Body of pancreas (tissue), 4 donors: ENCODE measurements at regions not wholly inside any gene's neighbourhood (a gene's known extent, or its start where the extent isn't known, plus 50 kb on each side); places are given as distances from the start of the nearest gene placed in this dataset.

Experiments used
- ATAC-seq: fragments of 150-250 bp; one replicate; pipeline ENCODE4 v1.9.1; 2016
- DNase-seq, 4 donors: peaks; one replicate each; pipeline ENCODE4 v3.0.0-alpha.2; 2019
- H3K27ac ChIP-seq, 4 donors: fragments of 200-600 bp; sonication (generic); 1 replicate in 3 of 4; 2 replicates in 1 of 4; pipeline versions ENCODE4 v1.5.1 to v1.6.1; 2016 to 2019; ENCODE audit warnings: mild to moderate bottlenecking in 1 of 4, mixed read lengths in 1 of 4, moderate library complexity in 1 of 4
- H3K27me3 ChIP-seq, 2 donors: fragments of 200-600 bp; sonication (generic); one replicate each; pipeline ENCODE4 v1.6.0; 2016; ENCODE audit warnings: mild to moderate bottlenecking in 1 of 2
- H3K36me3 ChIP-seq, 2 donors: fragments of 200-600 bp; sonication (generic); replicated peaks in 1 of 2; 2 replicates each; pipeline ENCODE4 v1.5.1; 2016; ENCODE audit warnings: low read depth in 2 of 2; ENCODE audit not compliant: insufficient read depth in 1 of 2
- H3K4me1 ChIP-seq: fragments of 200-600 bp; sonication (generic); one replicate; pipeline ENCODE4 v1.6.0; 2016
- H3K4me3 ChIP-seq, 2 donors: fragments of 200-600 bp; sonication (generic); 1 replicate in 1 of 2; 2 replicates in 1 of 2; pipeline ENCODE4 v1.5.1; 2016 to 2019
- H3K9me3 ChIP-seq, 3 donors: fragments of 200-600 bp; sonication (generic); 1 replicate in 2 of 3; 2 replicates in 1 of 3; pipeline ENCODE4 v1.5.1; 2016
- CTCF ChIP-seq, 7 experiments: fragments of 450-650 bp in 4 of 7; fragments of 200-600 bp in 3 of 7; sonication (generic) in 3 of 7; IDR thresholded peaks; one replicate each; pipeline ENCODE4 v1.5.1; 2016 to 2019; ENCODE audit warnings: antibody characterized with exemption in 7 of 7
- POLR2A ChIP-seq, 3 donors: fragments of 450-650 bp; IDR thresholded peaks; one replicate each; pipeline ENCODE4 v1.6.1; 2016; ENCODE audit warnings: antibody characterized with exemption in 3 of 3, mild to moderate bottlenecking in 2 of 3
- WGBS, 2 donors: methylation state at CpG; one replicate each; pipeline ENCODE4 v1.1.5; 2017; 5-methylcytosine and 5-hydroxymethylcytosine counted together
- intact Hi-C: fragments of 100-400 bp; cut with DNase I; formaldehyde crosslinking; loops from one replicate; pipeline ENCODE4 v1.15.1; 2023

GRCh38 chr1:60894741-60895140 lies 187.6 kb upstream of the NFIA start:
- intact Hi-C loops: no loop called here
- Histone ChIP-seq H3K27me3 (no peaks in the 10 kb centered on the region), H3K9me3 (no peaks in the 10 kb centered on the region), H3K36me3 (no peaks in the 10 kb centered on the region), H3K27ac (no peak overlapping the region), H3K4me3 (no peak overlapping the region), H3K4me1 (peaks cover 6% of the 10 kb centered on the region)
- WGBS, 2 donors: 33 to 48% methylated on average over 2 of the region's 2 CpGs
- TF ChIP-seq POLR2A (IDR thresholded peaks at IDR 0.05) (no peak), CTCF (IDR thresholded peaks at IDR 0.05) (no peak)
- DNase-seq (no peak), ATAC-seq (no peak)

GRCh38 chr1:60894130-60894529 lies 188.2 kb upstream of the NFIA start:
- no peak overlapping the region for H3K4me3 ChIP-seq
- H3K4me1 ChIP-seq: peaks cover 6% of the 10 kb centered on the region
- H3K27ac ChIP-seq: no peak overlapping the region
- H3K9me3 ChIP-seq: no peaks in the 10 kb centered on the region
- WGBS, 2 donors: 46 to 53% methylated on average over 3 of the region's 3 CpGs
- ATAC-seq (no peak), DNase-seq (peak in 1 of 4 donors; percentile 26)
- H3K27me3 ChIP-seq: no peaks in the 10 kb centered on the region
- no peak for TF ChIP-seq POLR2A (IDR thresholded peaks at IDR 0.05)
- TF ChIP-seq CTCF (IDR thresholded peaks at IDR 0.05): no peak
- intact Hi-C loops: no loop called here
- no peaks in the 10 kb centered on the region for H3K36me3 ChIP-seq

- WGBS, 2 donors: 22 to 32% methylated on average over 11 of the region's 11 CpGs
Measured at GRCh38 chr1:60893136-60893930, 189.0 kb upstream of the NFIA start.

GRCh38 chr1:60891765-60892164 lies 190.6 kb upstream of the NFIA start:
- Histone ChIP-seq H3K27ac (no peak overlapping the region), H3K4me1 (peaks cover 6% of the 10 kb centered on the region), H3K4me3 (no peak overlapping the region), H3K9me3 (no peaks in the 10 kb centered on the region), H3K36me3 (no peaks in the 10 kb centered on the region), H3K27me3 (no peaks in the 10 kb centered on the region)
- 67 to 95% methylated on average over 3 of the region's 3 CpGs for WGBS, 2 donors
- DNase-seq: no peak
- intact Hi-C loops: no loop called here
- ATAC-seq: no peak
- TF ChIP-seq POLR2A (IDR thresholded peaks at IDR 0.05) (no peak), CTCF (IDR thresholded peaks at IDR 0.05) (no peak)

More at GRCh38 chr1:60893136-60893930, 189.0 kb upstream of the NFIA start:
- no peak overlapping the region for H3K4me3 ChIP-seq
- no peaks in the 10 kb centered on the region for H3K9me3 ChIP-seq
- intact Hi-C loops: no loop called here
- H3K27ac ChIP-seq: no peak overlapping the region
- no peak for TF ChIP-seq POLR2A (IDR thresholded peaks at IDR 0.05)
- no peak for TF ChIP-seq CTCF (IDR thresholded peaks at IDR 0.05)
- ATAC-seq (no peak), DNase-seq (no peak)
- H3K27me3 ChIP-seq: no peaks in the 10 kb centered on the region
- H3K4me1 ChIP-seq: peaks cover 6% of the 10 kb centered on the region
- no peaks in the 10 kb centered on the region for H3K36me3 ChIP-seq

GRCh38 chr1:60891281-60891680 lies 191.1 kb upstream of the NFIA start:
- intact Hi-C loops: no loop called here
- Histone ChIP-seq H3K36me3 (no peaks in the 10 kb centered on the region), H3K27me3 (no peaks in the 10 kb centered on the region), H3K9me3 (no peaks in the 10 kb centered on the region), H3K27ac (no peak overlapping the region), H3K4me1 (peaks cover 6% of the 10 kb centered on the region), H3K4me3 (no peak overlapping the region)
- no peak for ATAC-seq
- TF ChIP-seq POLR2A (IDR thresholded peaks at IDR 0.05) (no peak), CTCF (IDR thresholded peaks at IDR 0.05) (no peak)
- 84 to 85% methylated on average over 6 of the region's 6 CpGs for WGBS, 2 donors
- no peak for DNase-seq
